ENCODE measurements at regions not wholly inside any gene's neighbourhood (a gene's known extent, or its start where the extent isn't known, plus 50 kb on each side); places are given as distances from the start of the nearest gene placed in this dataset.

DNA sequence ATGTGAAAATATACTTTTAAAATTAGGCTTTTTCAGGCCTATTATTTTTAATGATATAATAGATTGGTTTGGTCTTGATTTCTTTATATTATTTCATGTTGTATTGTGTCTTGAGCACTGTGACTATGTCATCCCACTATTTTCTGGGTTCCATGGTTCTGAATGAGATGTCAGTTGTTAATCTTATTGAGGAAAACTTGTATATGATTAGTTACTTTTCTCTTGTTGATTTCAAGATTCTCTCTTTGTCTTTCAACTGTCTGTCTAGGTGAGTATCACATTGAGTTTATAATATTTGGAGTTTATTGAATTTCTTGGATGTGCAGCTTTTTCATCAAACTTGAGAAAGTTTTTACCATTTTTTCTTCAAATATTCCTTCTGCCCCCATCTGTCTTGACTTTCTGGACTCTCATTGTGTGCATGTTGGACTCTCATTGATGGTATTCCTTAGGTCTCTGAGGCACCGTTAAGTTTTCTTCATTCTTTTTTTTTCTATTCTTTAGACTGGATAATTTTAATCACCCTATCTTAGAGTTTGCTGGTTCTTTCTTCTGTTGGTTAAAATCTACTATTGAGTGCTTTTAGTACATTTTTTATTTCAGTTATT, 175.8 kb downstream of the TMEM167A start:
- no peak overlapping the region for H2AFZ ChIP-seq (ENCODE audit: low read length)
- H3K79me2 ChIP-seq (ENCODE audit: insufficient read depth, low read length): no peaks in the 10 kb centered on the region
- peaks cover 2% of the 10 kb centered on the region for H3K27me3 ChIP-seq (ENCODE audit: insufficient read depth, low read length)
- no peaks in the 10 kb centered on the region for H3K9me3 ChIP-seq (ENCODE audit: low read depth, low read length)
- no peaks in the 10 kb centered on the region for H3K4me1 ChIP-seq (ENCODE audit: insufficient read depth, low read length)
- no peak overlapping the region for H3K27ac ChIP-seq (ENCODE audit: low read depth, low read length)
- DNase-seq (ENCODE audit: insufficient read length, low spot score, missing footprints): no peak
- H3K4me3 ChIP-seq (ENCODE audit: insufficient read depth, low read length): no peak overlapping the region
- no peaks in the 10 kb centered on the region for H4K20me1 ChIP-seq (ENCODE audit: insufficient read depth, low read length)
- no peak overlapping the region for H3K4me2 ChIP-seq (ENCODE audit: insufficient read depth, low read length)
- TF ChIP-seq, protein P1, sequence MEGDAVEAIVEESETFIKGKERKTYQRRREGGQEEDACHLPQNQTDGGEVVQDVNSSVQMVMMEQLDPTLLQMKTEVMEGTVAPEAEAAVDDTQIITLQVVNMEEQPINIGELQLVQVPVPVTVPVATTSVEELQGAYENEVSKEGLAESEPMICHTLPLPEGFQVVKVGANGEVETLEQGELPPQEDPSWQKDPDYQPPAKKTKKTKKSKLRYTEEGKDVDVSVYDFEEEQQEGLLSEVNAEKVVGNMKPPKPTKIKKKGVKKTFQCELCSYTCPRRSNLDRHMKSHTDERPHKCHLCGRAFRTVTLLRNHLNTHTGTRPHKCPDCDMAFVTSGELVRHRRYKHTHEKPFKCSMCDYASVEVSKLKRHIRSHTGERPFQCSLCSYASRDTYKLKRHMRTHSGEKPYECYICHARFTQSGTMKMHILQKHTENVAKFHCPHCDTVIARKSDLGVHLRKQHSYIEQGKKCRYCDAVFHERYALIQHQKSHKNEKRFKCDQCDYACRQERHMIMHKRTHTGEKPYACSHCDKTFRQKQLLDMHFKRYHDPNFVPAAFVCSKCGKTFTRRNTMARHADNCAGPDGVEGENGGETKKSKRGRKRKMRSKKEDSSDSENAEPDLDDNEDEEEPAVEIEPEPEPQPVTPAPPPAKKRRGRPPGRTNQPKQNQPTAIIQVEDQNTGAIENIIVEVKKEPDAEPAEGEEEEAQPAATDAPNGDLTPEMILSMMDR (IDR thresholded peaks at IDR 0.05; ENCODE audit: extremely low read depth, low read depth, low read length): no peak
- H3K36me3 ChIP-seq (ENCODE audit: insufficient read depth, low read length): no peaks in the 10 kb centered on the region

DNA sequence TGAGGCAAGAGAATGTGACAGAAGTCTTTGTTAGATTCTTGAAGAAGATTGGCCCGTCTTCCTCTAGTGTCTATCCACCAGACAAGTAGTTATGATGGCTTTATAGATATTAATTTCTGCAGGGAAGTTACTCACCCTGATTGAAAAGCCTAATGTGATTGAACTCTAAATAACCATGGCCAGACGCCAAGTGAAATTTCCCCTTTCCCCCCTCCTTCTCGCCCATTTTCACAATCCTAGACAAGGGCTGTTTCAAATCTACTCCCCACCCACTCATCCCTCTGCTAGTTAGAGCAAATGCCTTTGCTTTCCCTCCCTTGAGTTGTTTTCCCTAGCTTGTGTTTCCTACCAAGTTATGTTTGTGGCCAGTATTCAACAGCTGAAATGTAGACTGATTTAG, 182.5 kb downstream of the TMEM167A start:
- Histone ChIP-seq H3K79me2 (ENCODE audit: insufficient read depth, low read length) (no peaks in the 10 kb centered on the region), H3K9me3 (ENCODE audit: low read depth, low read length) (no peaks in the 10 kb centered on the region), H2AFZ (ENCODE audit: low read length) (no peak overlapping the region), H3K27ac (ENCODE audit: low read depth, low read length) (no peak overlapping the region), H3K4me1 (ENCODE audit: insufficient read depth, low read length) (no peaks in the 10 kb centered on the region), H4K20me1 (ENCODE audit: insufficient read depth, low read length) (no peaks in the 10 kb centered on the region), H3K27me3 (ENCODE audit: insufficient read depth, low read length) (peaks cover 3% of the 10 kb centered on the region), H3K4me2 (ENCODE audit: insufficient read depth, low read length) (no peak overlapping the region), H3K4me3 (ENCODE audit: insufficient read depth, low read length) (no peak overlapping the region), H3K36me3 (ENCODE audit: insufficient read depth, low read length) (no peaks in the 10 kb centered on the region)
- TF ChIP-seq, protein P1 (IDR thresholded peaks at IDR 0.05; ENCODE audit: extremely low read depth, low read depth, low read length): no peak
- no peak for DNase-seq (ENCODE audit: insufficient read length, low spot score, missing footprints)

DNA sequence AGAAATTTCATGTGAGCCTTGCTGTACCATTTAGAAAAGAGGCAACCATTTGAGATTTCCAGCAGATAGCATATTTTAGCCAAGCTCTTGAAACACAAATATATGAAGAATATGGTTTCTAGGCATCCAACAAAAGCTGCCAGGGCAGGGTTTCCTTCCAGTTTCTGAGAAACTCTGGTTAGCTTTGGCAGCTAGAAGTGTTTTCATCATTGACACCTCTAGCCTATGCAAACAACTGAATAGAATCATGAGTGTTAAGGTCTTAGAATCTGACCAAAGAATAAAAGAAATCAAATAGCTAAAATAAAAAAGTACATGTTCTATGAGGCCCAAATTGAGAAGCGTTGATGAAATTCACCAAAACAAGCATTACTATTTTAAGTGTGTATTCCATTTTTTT, 188.1 kb downstream of the TMEM167A start:
- Histone ChIP-seq H3K4me2 (ENCODE audit: insufficient read depth, low read length) (no peak overlapping the region), H3K9me3 (ENCODE audit: low read depth, low read length) (no peaks in the 10 kb centered on the region), H3K27me3 (ENCODE audit: insufficient read depth, low read length) (peaks cover 16% of the 10 kb centered on the region), H3K4me1 (ENCODE audit: insufficient read depth, low read length) (peaks cover 7% of the 10 kb centered on the region), H2AFZ (ENCODE audit: low read length) (no peak overlapping the region), H3K79me2 (ENCODE audit: insufficient read depth, low read length) (no peaks in the 10 kb centered on the region), H3K27ac (ENCODE audit: low read depth, low read length) (no peak overlapping the region), H3K36me3 (ENCODE audit: insufficient read depth, low read length) (no peaks in the 10 kb centered on the region), H3K4me3 (ENCODE audit: insufficient read depth, low read length) (no peak overlapping the region), H4K20me1 (ENCODE audit: insufficient read depth, low read length) (no peaks in the 10 kb centered on the region)
- no peak for DNase-seq (ENCODE audit: insufficient read length, low spot score, missing footprints)
- TF ChIP-seq, protein P1 (IDR thresholded peaks at IDR 0.05; ENCODE audit: extremely low read depth, low read depth, low read length): no peak

DNA sequence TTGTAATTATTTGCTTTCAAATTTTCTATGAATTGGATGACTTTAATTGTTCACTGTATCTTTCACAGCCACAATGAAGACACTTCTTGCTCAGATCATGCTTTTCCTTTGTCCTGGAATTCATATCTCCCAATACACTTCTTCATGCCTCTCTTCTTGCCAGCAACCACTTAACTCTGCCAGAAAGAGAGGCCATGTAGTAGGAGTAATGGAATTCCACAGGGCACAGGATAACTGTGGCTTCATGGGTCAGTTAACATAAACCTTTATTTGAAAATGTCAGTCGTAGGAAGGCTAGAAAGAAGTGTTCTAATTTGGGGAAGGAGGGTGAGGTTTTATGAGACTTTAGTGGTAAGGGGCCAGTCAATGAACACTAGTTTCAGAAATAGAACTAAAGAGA, 190.3 kb downstream of the TMEM167A start:
- Histone ChIP-seq H3K4me3 (ENCODE audit: insufficient read depth, low read length) (no peak overlapping the region), H3K27ac (ENCODE audit: low read depth, low read length) (no peak overlapping the region), H3K4me1 (ENCODE audit: insufficient read depth, low read length) (peaks cover 7% of the 10 kb centered on the region), H2AFZ (ENCODE audit: low read length) (no peak overlapping the region), H3K27me3 (ENCODE audit: insufficient read depth, low read length) (peaks cover 19% of the 10 kb centered on the region), H3K9me3 (ENCODE audit: low read depth, low read length) (no peaks in the 10 kb centered on the region), H3K36me3 (ENCODE audit: insufficient read depth, low read length) (no peaks in the 10 kb centered on the region), H4K20me1 (ENCODE audit: insufficient read depth, low read length) (no peaks in the 10 kb centered on the region), H3K4me2 (ENCODE audit: insufficient read depth, low read length) (no peak overlapping the region), H3K79me2 (ENCODE audit: insufficient read depth, low read length) (no peaks in the 10 kb centered on the region)
- TF ChIP-seq, protein P1 (IDR thresholded peaks at IDR 0.05; ENCODE audit: extremely low read depth, low read depth, low read length): no peak
- no peak for DNase-seq (ENCODE audit: insufficient read length, low spot score, missing footprints)
